ENCODE measurements at regions not wholly inside any gene's neighbourhood (a gene's known extent, or its start where the extent isn't known, plus 50 kb on each side); places are given as distances from the start of the nearest gene placed in this dataset.

- no peak for TF ChIP-seq CTCF (IDR thresholded peaks at IDR 0.05; ENCODE audit: insufficient read depth, low read depth, low read length)
- TF ChIP-seq EZH2 (IDR thresholded peaks at IDR 0.05; ENCODE audit: insufficient read depth, low read length) = no peak
Measured at GRCh38 chr5:90153031-90153430, 256.5 kb downstream of the CETN3 start.
